ENCODE measurements at regions not wholly inside any gene's neighbourhood (a gene's known extent, or its start where the extent isn't known, plus 50 kb on each side); places are given as distances from the start of the nearest gene placed in this dataset.

- DNase-seq (ENCODE audit: low read depth, low spot score): no peak
- Histone ChIP-seq H3K4me1 (ENCODE audit: control insufficient read depth, extremely low read depth, insufficient read depth, low read length) (no peaks in the 10 kb centered on the region), H3K4me2 (ENCODE audit: insufficient read depth, low read length) (no peak overlapping the region), H3K4me3 (replicated peaks in 1 of 3; ENCODE audit: insufficient read depth in 1 of 3, low read depth in 1 of 3, low read length in 3 of 3) (no peak overlapping the region), H4K20me1 (replicated peaks; ENCODE audit: control insufficient read depth, extremely low read depth, insufficient read depth, low read length) (no peaks in the 10 kb centered on the region), H3K79me2 (ENCODE audit: control insufficient read depth, insufficient read depth, low read length) (no peaks in the 10 kb centered on the region), H3K36me3 (ENCODE audit: control insufficient read depth in 2 of 2, extremely low read depth in 1 of 2, insufficient read depth in 2 of 2, low read length in 2 of 2) (no peaks in the 10 kb centered on the region), H3K9me3 (replicated peaks; ENCODE audit: control insufficient read depth, insufficient read depth, low read length) (no peaks in the 10 kb centered on the region), H3K27ac (ENCODE audit: insufficient read depth, low read depth, low read length) (no peak overlapping the region), H3K9ac (replicated peaks; ENCODE audit: extremely low read depth, insufficient read depth, low read length) (no peak overlapping the region), H3K27me3 (ENCODE audit: control insufficient read depth in 2 of 2, insufficient read depth in 2 of 2, low read length in 2 of 2) (no peaks in the 10 kb centered on the region), H3K9me1 (replicated peaks; ENCODE audit: control insufficient read depth, extremely low read depth, insufficient read depth, low read length) (no peaks in the 10 kb centered on the region), H2AFZ (ENCODE audit: low read depth, low read length) (no peak overlapping the region)
- ChIA-PET POLR2A (no interaction called here), CTCF (no interaction called here)
- TF ChIP-seq MYC (IDR thresholded peaks at IDR 0.05; ENCODE audit: low read depth, low read length) (no peak), EZH2 (IDR thresholded peaks at IDR 0.05; ENCODE audit: borderline replicate concordance, low read depth, low read length, severe bottlenecking) (no peak), MAX (IDR thresholded peaks at IDR 0.05; ENCODE audit: insufficient read depth, insufficient read length) (no peak)
- dilution Hi-C loops (cut with MboI; ENCODE audit: extremely low pct_ligation_motif_present, low sequenced_read_pairs) (no loop called here), intact Hi-C loops (cut with micrococcal nuclease) (no loop called here)
- no peak for FAIRE-seq
- no TSS peak for BruUV-seq (replicated peaks)
Observed at GRCh38 chr1:104196136-104196535, 446.4 kb downstream of the AMY1C start.

GRCh38 chr1:104197516-104197915 is 447.8 kb downstream of the AMY1C start:
- no peaks in the 10 kb centered on the region for H3K9me3 ChIP-seq (replicated peaks; ENCODE audit: control insufficient read depth, insufficient read depth, low read length)
- DNase-seq (ENCODE audit: low read depth, low spot score): no peak
- intact Hi-C loops (cut with micrococcal nuclease): no loop called here
- H3K4me3 ChIP-seq (replicated peaks in 1 of 3; ENCODE audit: insufficient read depth in 1 of 3, low read depth in 1 of 3, low read length in 3 of 3): no peak overlapping the region
- no peak overlapping the region for H3K27ac ChIP-seq (ENCODE audit: insufficient read depth, low read depth, low read length)
- H2AFZ ChIP-seq (ENCODE audit: low read depth, low read length): no peak overlapping the region
- no TSS peak for BruUV-seq (replicated peaks)
- no peaks in the 10 kb centered on the region for H3K9me1 ChIP-seq (replicated peaks; ENCODE audit: control insufficient read depth, extremely low read depth, insufficient read depth, low read length)
- H3K36me3 ChIP-seq (ENCODE audit: control insufficient read depth in 2 of 2, extremely low read depth in 1 of 2, insufficient read depth in 2 of 2, low read length in 2 of 2): no peaks in the 10 kb centered on the region
- dilution Hi-C loops (cut with MboI; ENCODE audit: extremely low pct_ligation_motif_present, low sequenced_read_pairs): no loop called here
- POLR2A ChIA-PET: no interaction called here
- H4K20me1 ChIP-seq (replicated peaks; ENCODE audit: control insufficient read depth, extremely low read depth, insufficient read depth, low read length): no peaks in the 10 kb centered on the region
- FAIRE-seq: no peak
- no peak overlapping the region for H3K9ac ChIP-seq (replicated peaks; ENCODE audit: extremely low read depth, insufficient read depth, low read length)
- no peaks in the 10 kb centered on the region for H3K79me2 ChIP-seq (ENCODE audit: control insufficient read depth, insufficient read depth, low read length)
- CTCF ChIA-PET: no interaction called here
- no peaks in the 10 kb centered on the region for H3K4me1 ChIP-seq (ENCODE audit: control insufficient read depth, extremely low read depth, insufficient read depth, low read length)
- no peaks in the 10 kb centered on the region for H3K27me3 ChIP-seq (ENCODE audit: control insufficient read depth in 2 of 2, insufficient read depth in 2 of 2, low read length in 2 of 2)
- TF ChIP-seq GATA2 (IDR thresholded peaks at IDR 0.05; ENCODE audit: insufficient read depth, insufficient read length, low read depth, low read length) (no peak), POLR2A (IDR thresholded peaks at IDR 0.05; ENCODE audit: low read depth, low read length) (no peak), POLR2AphosphoS5 (IDR thresholded peaks at IDR 0.05; ENCODE audit: insufficient read depth, low read depth, low read length) (no peak), MYC (IDR thresholded peaks at IDR 0.05; ENCODE audit: low read depth, low read length) (no peak), EZH2 (IDR thresholded peaks at IDR 0.05; ENCODE audit: borderline replicate concordance, low read depth, low read length, severe bottlenecking) (no peak), FOS (IDR thresholded peaks at IDR 0.05; ENCODE audit: borderline replicate concordance, insufficient read depth, low read length) (no peak), CTCF (IDR thresholded peaks at IDR 0.05; ENCODE audit: extremely low read depth in 1 of 2, insufficient read depth in 1 of 2, low read depth in 1 of 2, low read length in 2 of 2) (no peak), JUN (IDR thresholded peaks at IDR 0.05; ENCODE audit: borderline replicate concordance, insufficient read depth, insufficient read length, low read depth) (no peak), MAX (IDR thresholded peaks at IDR 0.05; ENCODE audit: insufficient read depth, insufficient read length) (no peak)
- H3K4me2 ChIP-seq (ENCODE audit: insufficient read depth, low read length): no peak overlapping the region

All from endothelial cell of umbilical vein (primary cell).